ENCODE measurements at regions not wholly inside any gene's neighbourhood (a gene's known extent, or its start where the extent isn't known, plus 50 kb on each side); places are given as distances from the start of the nearest gene placed in this dataset.

- no peaks in the 10 kb centered on the region for H3K27me3 Mint-ChIP-seq (ENCODE audit: low read depth)
- H3K4me3 Mint-ChIP-seq (ENCODE audit: unreplicated experiment): no peak overlapping the region
- no peak for TF ChIP-seq CTCF (IDR thresholded peaks at IDR 0.05)
- no peak overlapping the region for H3K27ac Mint-ChIP-seq (ENCODE audit: unreplicated experiment)
- H3K9me3 Mint-ChIP-seq (ENCODE audit: low read depth): no peaks in the 10 kb centered on the region
- H3K36me3 Mint-ChIP-seq (ENCODE audit: low read depth): no peaks in the 10 kb centered on the region
- peaks cover 10% of the 10 kb centered on the region for H3K4me1 Mint-ChIP-seq (ENCODE audit: low read depth)
- DNase-seq (ENCODE audit: low spot score): no peak
Measured at GRCh38 chr6:130696806-130697205, 130.4 kb upstream of the SMLR1 start.

- no peak for TF ChIP-seq CTCF (IDR thresholded peaks at IDR 0.05)
- peaks cover 10% of the 10 kb centered on the region for H3K4me1 Mint-ChIP-seq (ENCODE audit: low read depth)
- no peak for DNase-seq (ENCODE audit: low spot score)
- no peaks in the 10 kb centered on the region for H3K27me3 Mint-ChIP-seq (ENCODE audit: low read depth)
- no peak overlapping the region for H3K27ac Mint-ChIP-seq (ENCODE audit: unreplicated experiment)
- no peak overlapping the region for H3K4me3 Mint-ChIP-seq (ENCODE audit: unreplicated experiment)
- H3K9me3 Mint-ChIP-seq (ENCODE audit: low read depth): no peaks in the 10 kb centered on the region
- no peaks in the 10 kb centered on the region for H3K36me3 Mint-ChIP-seq (ENCODE audit: low read depth)
Measured at GRCh38 chr6:130697271-130697994, 129.8 kb upstream of the SMLR1 start.

- peak; percentile 98 for TF ChIP-seq CTCF (IDR thresholded peaks at IDR 0.05)
- Mint-ChIP-seq H3K27me3 (ENCODE audit: low read depth) (peaks cover 3% of the 10 kb centered on the region), H3K9me3 (ENCODE audit: low read depth) (peaks cover 4% of the 10 kb centered on the region), H3K4me3 (ENCODE audit: unreplicated experiment) (no peak overlapping the region), H3K27ac (ENCODE audit: unreplicated experiment) (no peak overlapping the region), H3K36me3 (ENCODE audit: low read depth) (peaks cover 4% of the 10 kb centered on the region), H3K4me1 (ENCODE audit: low read depth) (peaks cover 10% of the 10 kb centered on the region)
- DNase-seq (ENCODE audit: low spot score): no peak
Measured at GRCh38 chr6:130697995-130698535, 129.1 kb upstream of the SMLR1 start.

- DNase-seq (ENCODE audit: low spot score): no peak
- no peak for TF ChIP-seq CTCF (IDR thresholded peaks at IDR 0.05)
- H3K4me1 Mint-ChIP-seq (ENCODE audit: low read depth): peaks cover 7% of the 10 kb centered on the region
- H3K27ac Mint-ChIP-seq (ENCODE audit: unreplicated experiment): no peak overlapping the region
- H3K9me3 Mint-ChIP-seq (ENCODE audit: low read depth): peaks cover 17% of the 10 kb centered on the region
- H3K36me3 Mint-ChIP-seq (ENCODE audit: low read depth): peaks cover 11% of the 10 kb centered on the region
- no peak overlapping the region for H3K4me3 Mint-ChIP-seq (ENCODE audit: unreplicated experiment)
- H3K27me3 Mint-ChIP-seq (ENCODE audit: low read depth): peaks cover 7% of the 10 kb centered on the region
Measured at GRCh38 chr6:130699742-130700141, 127.5 kb upstream of the SMLR1 start.

- no peak for TF ChIP-seq CTCF (IDR thresholded peaks at IDR 0.05)
- Mint-ChIP-seq H3K27me3 (ENCODE audit: low read depth) (peaks cover 7% of the 10 kb centered on the region), H3K27ac (ENCODE audit: unreplicated experiment) (no peak overlapping the region), H3K4me3 (ENCODE audit: unreplicated experiment) (no peak overlapping the region), H3K36me3 (ENCODE audit: low read depth) (peaks cover 11% of the 10 kb centered on the region), H3K9me3 (ENCODE audit: low read depth) (peaks cover 19% of the 10 kb centered on the region), H3K4me1 (ENCODE audit: low read depth) (peaks cover 7% of the 10 kb centered on the region)
- DNase-seq (ENCODE audit: low spot score): no peak
Measured at GRCh38 chr6:130700397-130700796, 126.8 kb upstream of the SMLR1 start.

Measured in chondrocyte (in vitro differentiated cells).